HCT116 (cell line): ENCODE measurements at regions not wholly inside any gene's neighbourhood (a gene's known extent, or its start where the extent isn't known, plus 50 kb on each side); places are given as distances from the start of the nearest gene placed in this dataset.

ENCODE experiments used
- ATAC-seq: fragments of 200-7000 bp; cut with Tn5 transposase; 2 replicates; pipeline ENCODE4 v1.9.1; 2020; ENCODE audit warnings: mild to moderate bottlenecking, moderate library complexity
- BruUV-seq: library from RNA; stranded (reverse); fragments of 400-500 nt; replicated peaks from 2 replicates; lab custom pipeline; 2021; lab: Mats Ljungman, UMichigan
- CTCF ChIA-PET: fragments of 300-600 bp; sonication (Branson Sonifier 250); formaldehyde crosslinking; loops from one replicate; lab custom pipeline; 2021; ENCODE audit warnings: antibody characterized with exemption; lab: Charles Lee
- POLR2A ChIA-PET: fragments of 300-600, 350-600 bp; sonication (Branson Sonifier 250); formaldehyde crosslinking; loops from one replicate; lab custom pipeline; 2021; ENCODE audit warnings: antibody characterized with exemption; lab: Charles Lee
- RAD21 ChIA-PET, 2 experiments: fragments of 300-600 bp; sonication (Branson Sonifier 250); formaldehyde crosslinking; loops; one replicate each; lab custom pipeline; 2023; ENCODE audit warnings: low total read pairs in 2 of 2; ENCODE audit not compliant: uncharacterized antibody in 2 of 2, unreplicated experiment in 2 of 2, low non-redundant PET in 1 of 2; lab: Charles Lee
- DNase-seq: peaks from one replicate; pipeline ENCODE4 v3.0.0-alpha.2; 2010; ENCODE audit warnings: low read depth, low spot score
- H2AFZ ChIP-seq: fragments of 200-600 bp; shearing (Covaris generic), sonication (generic); 2 replicates; pipeline ENCODE4 v1.6.1; 2017; ENCODE audit warnings: low read depth, mixed run types, mixed read lengths, antibody characterized with exemption, low read length; ENCODE audit not compliant: poor library complexity, severe bottlenecking
- H3K27ac ChIP-seq: 2 replicates; pipeline ENCODE4 v1.5.1; 2012; ENCODE audit warnings: low read depth, low read length
- H3K27me3 ChIP-seq: fragments of 200-600 bp; sonication (generic); 2 replicates; pipeline ENCODE4 v1.6.1; 2016; ENCODE audit warnings: mixed run types, low read length, mixed read lengths; ENCODE audit not compliant: insufficient read depth
- H3K36me3 ChIP-seq, 2 experiments: fragments of 200-500 bp in 1 of 2; fragments of 200-600 bp in 1 of 2; sonication (Bioruptor generic) in 1 of 2; sonication (generic) in 1 of 2; 2 replicates each; pipeline versions ENCODE4 v1.5.1 to v1.6.1; 2014 to 2016; ENCODE audit warnings: low read length in 2 of 2, inconsistent platforms in 1 of 2, mixed read lengths in 1 of 2, mixed run types in 1 of 2; ENCODE audit not compliant: insufficient read depth in 2 of 2, control insufficient read depth in 1 of 2
- H3K4me1 ChIP-seq, 2 experiments: fragments of 200-600 bp in 1 of 2; sonication (generic) in 1 of 2; 2 replicates each; pipeline versions ENCODE4 v1.5.1 to v1.6.1; 2012 to 2017; ENCODE audit warnings: low read length in 2 of 2, inconsistent platforms in 1 of 2, mild to moderate bottlenecking in 1 of 2, mixed read lengths in 1 of 2, mixed run types in 1 of 2, moderate library complexity in 1 of 2; ENCODE audit not compliant: insufficient read depth in 2 of 2, control insufficient read depth in 1 of 2
- H3K4me2 ChIP-seq: fragments of 200-600 bp; sonication (generic); 2 replicates; pipeline ENCODE4 v1.6.1; 2017; ENCODE audit warnings: mixed run types, low read length, mixed read lengths
- H3K4me3 ChIP-seq, 2 experiments: fragments of 200-600 bp in 1 of 2; sonication (generic) in 1 of 2; replicated peaks in 1 of 2; 2 replicates each; pipeline ENCODE4 v1.5.1; 2011 to 2016; ENCODE audit warnings: low read length in 2 of 2, control low read depth in 1 of 2, low read depth in 1 of 2, mild to moderate bottlenecking in 1 of 2, mixed read lengths in 1 of 2, mixed run types in 1 of 2
- H3K79me2 ChIP-seq: fragments of 200-600 bp; sonication (generic); 2 replicates; pipeline ENCODE4 v1.6.1; 2017; ENCODE audit warnings: mild to moderate bottlenecking, mixed run types, low read length, moderate library complexity, mixed read lengths; ENCODE audit not compliant: insufficient read depth
- H3K9ac ChIP-seq: fragments of 200-600 bp; sonication (generic); 2 replicates; pipeline ENCODE4 v1.6.1; 2016; ENCODE audit warnings: low read length, mixed read lengths
- H3K9me2 ChIP-seq: fragments of 200-600 bp; sonication (generic), shearing (Covaris generic); 2 replicates; pipeline ENCODE4 v1.6.1; 2017; ENCODE audit warnings: mixed run types, mild to moderate bottlenecking, moderate library complexity; ENCODE audit not compliant: insufficient read depth
- H3K9me3 ChIP-seq, 2 experiments: fragments of 200-500 bp in 1 of 2; fragments of 200-600 bp in 1 of 2; sonication (Bioruptor generic) in 1 of 2; sonication (generic) in 1 of 2; 2 replicates each; pipeline ENCODE4 v1.6.1; 2014 to 2017; ENCODE audit warnings: low read length in 2 of 2, mixed read lengths in 2 of 2, inconsistent platforms in 1 of 2, low read depth in 1 of 2, mild to moderate bottlenecking in 1 of 2, mixed run types in 1 of 2, moderate library complexity in 1 of 2; ENCODE audit not compliant: control insufficient read depth in 1 of 2, insufficient read depth in 1 of 2
- H4K20me1 ChIP-seq: fragments of 200-600 bp; sonication (generic), shearing (Covaris generic); 2 replicates; pipeline ENCODE4 v1.6.1; 2017; ENCODE audit warnings: mixed run types, mild to moderate bottlenecking, moderate library complexity; ENCODE audit not compliant: insufficient read depth
- CEBPB ChIP-seq: IDR thresholded peaks from 2 replicates; pipeline ENCODE4 v1.6.1; 2012; ENCODE audit warnings: low read depth
- EGR1 ChIP-seq: IDR thresholded peaks from 2 replicates; pipeline ENCODE4 v1.6.1; 2012; ENCODE audit warnings: low read depth
- ELF1 ChIP-seq: IDR thresholded peaks from 2 replicates; pipeline ENCODE4 v1.6.1; 2012; ENCODE audit warnings: low read depth, borderline replicate concordance
- EZH2 ChIP-seq: fragments of 200-600 bp; sonication (generic); IDR thresholded peaks from 2 replicates; pipeline ENCODE4 v1.6.1; 2017; ENCODE audit warnings: antibody characterized with exemption, mixed run types
- FOSL1 ChIP-seq: IDR thresholded peaks from 2 replicates; pipeline ENCODE4 v1.6.1; 2012; ENCODE audit warnings: low read depth
- RAD21 ChIP-seq: IDR thresholded peaks from 2 replicates; pipeline ENCODE4 v1.6.1; 2012; ENCODE audit warnings: low read depth, mild to moderate bottlenecking
- SRF ChIP-seq: IDR thresholded peaks from 2 replicates; pipeline ENCODE4 v1.6.1; 2012; ENCODE audit warnings: low read depth
- intact Hi-C: fragments of 100-400 bp; cut with micrococcal nuclease; formaldehyde crosslinking; loops from 2 replicates; pipeline ENCODE4 v1.10.0; 2022
- TF ChIP-seq, protein P1 (sequence below), 3 experiments: fragments of 200-600 bp in 1 of 3; sonication (generic) in 1 of 3; IDR thresholded peaks in 2 of 3; conservative IDR thresholded peaks in 1 of 3; 2 replicates each; pipeline ENCODE4 v1.5.1; 2012 to 2017; ENCODE audit warnings: low read depth in 2 of 3, low read length in 2 of 3, antibody characterized with exemption in 1 of 3, borderline replicate concordance in 1 of 3, control low read depth in 1 of 3, mild to moderate bottlenecking in 1 of 3, mixed read lengths in 1 of 3, mixed run types in 1 of 3, moderate library complexity in 1 of 3; ENCODE audit not compliant: insufficient read depth in 1 of 3

- Histone ChIP-seq H3K36me3 (no peaks in the 10 kb centered on the region), H3K4me2 (no peak overlapping the region), H3K27me3 (peaks cover 10% of the 10 kb centered on the region; the same call in 1 of the 2 replicates), H3K79me2 (no peaks in the 10 kb centered on the region), H2AFZ (no peak overlapping the region), H3K9me2 (no peaks in the 10 kb centered on the region), H3K9ac (no peak overlapping the region), H4K20me1 (no peaks in the 10 kb centered on the region), H3K27ac (no peak overlapping the region), H3K4me3 (no peak overlapping the region), H3K4me1 (no peaks in the 10 kb centered on the region), H3K9me3 (no peaks in the 10 kb centered on the region)
- ATAC-seq (no peak), DNase-seq (no peak)
- POLR2A ChIA-PET, result no interaction called here
- intact Hi-C loops, result no loop called here
- RAD21 ChIA-PET, result no interaction called here
- TF ChIP-seq SRF (no peak), FOSL1 (no peak), CEBPB (no peak), RAD21 (no peak), EGR1 (no peak), ELF1 (no peak), EZH2 (no peak)
- TF ChIP-seq, protein P1, sequence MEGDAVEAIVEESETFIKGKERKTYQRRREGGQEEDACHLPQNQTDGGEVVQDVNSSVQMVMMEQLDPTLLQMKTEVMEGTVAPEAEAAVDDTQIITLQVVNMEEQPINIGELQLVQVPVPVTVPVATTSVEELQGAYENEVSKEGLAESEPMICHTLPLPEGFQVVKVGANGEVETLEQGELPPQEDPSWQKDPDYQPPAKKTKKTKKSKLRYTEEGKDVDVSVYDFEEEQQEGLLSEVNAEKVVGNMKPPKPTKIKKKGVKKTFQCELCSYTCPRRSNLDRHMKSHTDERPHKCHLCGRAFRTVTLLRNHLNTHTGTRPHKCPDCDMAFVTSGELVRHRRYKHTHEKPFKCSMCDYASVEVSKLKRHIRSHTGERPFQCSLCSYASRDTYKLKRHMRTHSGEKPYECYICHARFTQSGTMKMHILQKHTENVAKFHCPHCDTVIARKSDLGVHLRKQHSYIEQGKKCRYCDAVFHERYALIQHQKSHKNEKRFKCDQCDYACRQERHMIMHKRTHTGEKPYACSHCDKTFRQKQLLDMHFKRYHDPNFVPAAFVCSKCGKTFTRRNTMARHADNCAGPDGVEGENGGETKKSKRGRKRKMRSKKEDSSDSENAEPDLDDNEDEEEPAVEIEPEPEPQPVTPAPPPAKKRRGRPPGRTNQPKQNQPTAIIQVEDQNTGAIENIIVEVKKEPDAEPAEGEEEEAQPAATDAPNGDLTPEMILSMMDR (IDR thresholded peaks at IDR 0.05 in 2 of 3, conservative IDR thresholded peaks at IDR 0.05 in 1 of 3; ENCODE audit: borderline replicate concordance in 1 of 3, insufficient read depth in 1 of 3, low read depth in 2 of 3, low read length in 2 of 3), result no peak
- BruUV-seq, result no TSS peak
- CTCF ChIA-PET, result interaction anchor here (1.3 kb wide), 2 partner anchors 9 to 24 kb away, joined by 3 read pairs; no protein-coding TSS in a partner anchor
Measured at GRCh38 chr2:126996378-126996699, 97.6 kb downstream of the TEX51 start.
